ENCODE measurements at regions not wholly inside any gene's neighbourhood (a gene's known extent, or its start where the extent isn't known, plus 50 kb on each side); places are given as distances from the start of the nearest gene placed in this dataset.
"Not testable (repeated sequence)": the region's sequence is repeated elsewhere in the genome, so short reads cannot be mapped to it uniquely, and the experiment has no call there.

- TF ChIP-seq FOXK2 (IDR thresholded peaks at IDR 0.05) (no peak), FOXA1 (IDR thresholded peaks at IDR 0.05) (no peak), ELF4 (IDR thresholded peaks at IDR 0.05) (no peak), PKNOX1 (IDR thresholded peaks at IDR 0.05) (no peak), CTBP1 (IDR thresholded peaks at IDR 0.05; ENCODE audit: borderline replicate concordance) (no peak), SUZ12 (IDR thresholded peaks at IDR 0.05) (no peak), NFRKB (IDR thresholded peaks at IDR 0.05) (no peak), FOXM1 (IDR thresholded peaks at IDR 0.05; ENCODE audit: borderline replicate concordance) (no peak), ZNF384 (IDR thresholded peaks at IDR 0.05) (no peak)
- ChIA-PET POLR2A (no interaction called here), CTCF (no interaction called here)
- DNase-seq (ENCODE audit: extremely low spot score), result no peak
These were observed 348.0 kb upstream of the DPPA4 start for GRCh38 chr3:109685084-109686079.

GRCh38 chr3:109687626-109688025 is 350.3 kb upstream of the DPPA4 start:
- TF ChIP-seq HDGF (IDR thresholded peaks at IDR 0.05; ENCODE audit: borderline replicate concordance), result no peak
- no peak for TF ChIP-seq L3MBTL2 (conservative IDR thresholded peaks at IDR 0.05)
- no peak for TF ChIP-seq SP1 (IDR thresholded peaks at IDR 0.05)
- TF ChIP-seq SUZ12 (IDR thresholded peaks at IDR 0.05), result no peak
- no peak for TF ChIP-seq LEF1 (IDR thresholded peaks at IDR 0.05; ENCODE audit: borderline replicate concordance)
- TF ChIP-seq CTBP1 (IDR thresholded peaks at IDR 0.05; ENCODE audit: borderline replicate concordance), result no peak
- no peak for TF ChIP-seq TARDBP (IDR thresholded peaks at IDR 0.05)
- no peak for TF ChIP-seq FOXA1 (IDR thresholded peaks at IDR 0.05)
- TF ChIP-seq FOXK2 (IDR thresholded peaks at IDR 0.05), result no peak
- no peak for TF ChIP-seq BHLHE40 (IDR thresholded peaks at IDR 0.05; ENCODE audit: borderline replicate concordance)
- no peak for TF ChIP-seq NFRKB (IDR thresholded peaks at IDR 0.05)
- TF ChIP-seq FOXM1 (IDR thresholded peaks at IDR 0.05; ENCODE audit: borderline replicate concordance), result no peak
- TF ChIP-seq ZNF384 (IDR thresholded peaks at IDR 0.05), result no peak
- no peak for TF ChIP-seq ARNT (IDR thresholded peaks at IDR 0.05)
- no peak for TF ChIP-seq PKNOX1 (IDR thresholded peaks at IDR 0.05)
- TF ChIP-seq ELF4 (IDR thresholded peaks at IDR 0.05), result no peak
- POLR2A ChIA-PET, result no interaction called here
- CTCF ChIA-PET, result no interaction called here
- no peak for DNase-seq (ENCODE audit: extremely low spot score)

GRCh38 chr3:109696932-109697331 is 359.6 kb upstream of the DPPA4 start:
- POLR2A ChIA-PET, result no interaction called here
- DNase-seq (ENCODE audit: extremely low spot score), result no peak
- no peak for TF ChIP-seq PKNOX1 (IDR thresholded peaks at IDR 0.05)
- CTCF ChIA-PET, result interaction anchor here (0.7 kb wide), 1 partner anchor 817 kb away, joined by 3 read pairs; no protein-coding TSS in a partner anchor

GRCh38 chr3:109702252-109702651 is 364.9 kb upstream of the DPPA4 start:
- no peak for TF ChIP-seq TARDBP (IDR thresholded peaks at IDR 0.05)
- POLR2A ChIA-PET, result no interaction called here
- DNase-seq (ENCODE audit: extremely low spot score), result no peak
- CTCF ChIA-PET, result no interaction called here

GRCh38 chr3:109702976-109703375 is 365.6 kb upstream of the DPPA4 start:
- TF ChIP-seq L3MBTL2 (conservative IDR thresholded peaks at IDR 0.05) (no peak), ELF4 (IDR thresholded peaks at IDR 0.05) (no peak), FOXK2 (IDR thresholded peaks at IDR 0.05) (no peak), BHLHE40 (IDR thresholded peaks at IDR 0.05; ENCODE audit: borderline replicate concordance) (no peak), SUZ12 (IDR thresholded peaks at IDR 0.05) (no peak), TARDBP (IDR thresholded peaks at IDR 0.05) (no peak), CTBP1 (IDR thresholded peaks at IDR 0.05; ENCODE audit: borderline replicate concordance) (no peak), NFRKB (IDR thresholded peaks at IDR 0.05) (no peak), HDGF (IDR thresholded peaks at IDR 0.05; ENCODE audit: borderline replicate concordance) (no peak), FOXA1 (IDR thresholded peaks at IDR 0.05) (no peak), ARNT (IDR thresholded peaks at IDR 0.05) (no peak), ZNF384 (IDR thresholded peaks at IDR 0.05) (no peak), FOXM1 (IDR thresholded peaks at IDR 0.05; ENCODE audit: borderline replicate concordance) (no peak)
- no peak for DNase-seq (ENCODE audit: extremely low spot score)
- CTCF ChIA-PET, result no interaction called here
- POLR2A ChIA-PET, result no interaction called here

GRCh38 chr3:109705133-109705532 is 367.8 kb upstream of the DPPA4 start:
- POLR2A ChIA-PET; CTCF ChIA-PET; DNase-seq (ENCODE audit: extremely low spot score): not testable (repeated sequence)

- CTCF ChIA-PET, result no interaction called here
- no peak for DNase-seq (ENCODE audit: extremely low spot score)
- POLR2A ChIA-PET, result no interaction called here
- TF ChIP-seq L3MBTL2 (conservative IDR thresholded peaks at IDR 0.05), result no peak
These were observed 370.3 kb upstream of the DPPA4 start for GRCh38 chr3:109707617-109708016.

Measured in HEK293T (cell line).